ENCODE measurements at regions not wholly inside any gene's neighbourhood (a gene's known extent, or its start where the extent isn't known, plus 50 kb on each side); places are given as distances from the start of the nearest gene placed in this dataset.

- TF ChIP-seq MAX (IDR thresholded peaks at IDR 0.05) (no peak), CTCF (IDR thresholded peaks at IDR 0.05 in 2 of 3, conservative IDR thresholded peaks at IDR 0.05 in 1 of 3; ENCODE audit: borderline replicate concordance in 1 of 3, insufficient read depth in 1 of 3, low read depth in 2 of 3, low read length in 2 of 3) (no peak), ELF1 (IDR thresholded peaks at IDR 0.05; ENCODE audit: borderline replicate concordance, low read depth) (no peak), POLR2A (IDR thresholded peaks at IDR 0.05; ENCODE audit: borderline replicate concordance, extremely low read depth, insufficient read depth, insufficient read length) (no peak), SIN3A (IDR thresholded peaks at IDR 0.05; ENCODE audit: low read depth) (no peak)
These were observed 200.6 kb downstream of the PHETA1 start for GRCh38 chr12:111168009-111168900.
